HG03025 (cell line): ENCODE measurements at regions not wholly inside any gene's neighbourhood (a gene's known extent, or its start where the extent isn't known, plus 50 kb on each side); places are given as distances from the start of the nearest gene placed in this dataset.
"Not testable (repeated sequence)": the region's sequence is repeated elsewhere in the genome, so short reads cannot be mapped to it uniquely, and the experiment has no call there.

ENCODE experiments used
- ATAC-seq: cut with Tn5 transposase; IDR thresholded peaks from one replicate; pipeline ENCODE4 v1.9.1; 2021; ENCODE audit warnings: mild to moderate bottlenecking, moderate library complexity; ENCODE audit not compliant: unreplicated experiment, low FRiP score

DNA sequence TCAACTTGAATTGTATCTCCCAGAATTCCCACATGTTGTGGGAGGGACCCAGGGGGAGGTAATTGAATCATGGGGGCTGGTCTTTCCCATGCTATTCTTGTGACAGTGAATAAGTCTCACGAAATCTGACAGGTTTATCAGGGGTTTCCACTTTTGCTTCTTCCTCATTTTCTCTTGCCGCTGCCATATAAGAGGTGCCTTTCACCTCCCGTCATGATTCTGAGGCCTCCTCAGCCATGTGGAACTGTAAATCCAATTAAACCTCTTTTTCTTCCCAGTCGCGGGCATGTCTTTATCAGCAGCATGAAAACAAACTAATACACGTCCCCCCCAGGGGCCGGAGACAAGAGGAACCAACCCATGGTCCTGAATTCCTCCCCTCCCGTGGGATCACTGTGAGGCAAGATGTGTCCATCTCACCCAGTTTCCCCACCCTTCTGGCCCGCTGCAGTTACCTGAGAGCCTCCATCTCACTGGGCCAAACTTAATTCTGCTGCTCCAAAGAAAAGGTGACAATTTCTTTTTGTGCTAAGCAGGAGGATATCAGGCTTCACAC lies 354.0 kb upstream of the JARID2 start:
- not testable (repeated sequence) for ATAC-seq

DNA sequence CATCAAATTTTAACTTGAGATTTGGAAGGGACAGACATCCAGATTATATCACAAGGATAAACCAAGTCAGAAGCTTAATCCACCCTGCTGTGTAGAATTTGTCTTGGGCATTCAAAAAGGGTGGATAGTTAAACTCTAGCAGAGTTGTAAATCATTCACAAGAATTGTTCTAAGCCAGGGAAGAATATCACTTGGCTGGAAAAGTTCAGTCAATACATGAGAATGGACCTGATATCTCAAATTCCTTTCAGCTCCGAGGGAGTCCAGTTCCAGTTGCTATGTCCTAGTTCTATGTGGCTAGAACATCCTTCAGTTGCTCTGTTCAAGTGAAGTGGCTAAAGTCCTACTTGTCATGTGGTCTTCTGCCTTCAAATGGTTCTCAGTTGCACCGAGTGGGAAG lies 351.8 kb upstream of the JARID2 start:
- no peak for ATAC-seq

GRCh38 chr6:14896475-14896874 lies 349.4 kb upstream of the JARID2 start:
- no peak for ATAC-seq

- ATAC-seq = no peak
These were observed 348.0 kb upstream of the JARID2 start for GRCh38 chr6:14897831-14898230.

GRCh38 chr6:14899441-14899840 lies 346.4 kb upstream of the JARID2 start:
- ATAC-seq = not testable (repeated sequence)

DNA sequence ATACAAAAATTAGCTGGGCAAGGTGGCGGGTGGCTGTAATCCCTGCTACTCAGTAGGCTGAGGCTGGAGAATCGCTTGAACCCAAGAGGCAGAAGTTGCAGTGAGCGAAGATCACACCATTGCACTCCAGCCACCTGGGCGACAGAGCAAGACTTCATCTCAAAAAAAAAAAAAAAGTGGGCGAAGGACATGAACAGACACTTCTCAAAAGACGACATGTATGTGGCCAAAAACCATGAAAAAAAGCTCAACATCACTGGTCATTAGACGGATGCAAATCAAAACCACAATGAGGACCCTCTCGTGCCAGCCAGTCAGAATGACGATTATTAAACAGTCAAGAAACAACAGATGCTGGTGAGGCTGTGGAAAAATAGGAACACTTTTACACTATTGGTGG lies 344.9 kb upstream of the JARID2 start:
- ATAC-seq = no peak

DNA sequence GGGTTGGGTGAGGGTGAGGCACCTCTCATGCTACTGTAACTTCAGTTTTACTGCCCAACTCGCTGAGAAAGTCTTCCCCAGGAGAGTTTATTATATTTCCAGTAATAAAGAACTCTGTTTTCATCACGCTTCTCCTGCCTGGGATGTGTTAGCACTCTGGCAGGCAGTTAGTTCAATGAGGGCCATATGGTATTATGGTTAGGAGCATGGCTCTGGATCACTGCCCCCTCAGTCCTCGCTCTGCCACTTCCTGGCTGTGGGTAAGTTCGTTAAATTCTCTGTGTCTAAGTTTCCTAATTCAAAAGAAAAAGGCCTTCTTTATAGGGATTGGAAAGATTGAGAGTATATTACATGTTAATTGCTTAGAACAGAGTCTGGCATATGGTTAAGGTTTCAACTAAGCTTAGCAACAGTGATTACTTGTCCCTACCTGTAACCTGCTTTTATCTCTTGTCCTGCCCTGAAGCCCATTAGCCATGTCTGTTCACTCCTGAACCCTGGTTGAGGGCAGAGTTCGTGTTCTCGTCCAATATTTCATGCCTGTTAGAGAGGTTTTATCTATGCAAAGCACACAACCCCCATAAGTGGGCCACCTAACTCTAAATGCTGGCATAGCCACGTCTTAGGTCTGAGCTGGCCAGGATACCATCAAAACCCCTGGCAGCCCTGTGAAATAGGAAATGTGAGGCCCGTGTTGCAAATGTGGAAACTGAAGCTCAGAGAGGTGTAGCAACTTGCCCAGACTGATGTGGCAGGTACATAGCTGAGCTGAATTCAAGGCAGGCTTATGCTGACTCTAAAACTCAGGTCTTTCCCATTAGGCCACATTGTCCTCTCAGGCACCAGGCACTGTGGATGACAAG lies 342.5 kb upstream of the JARID2 start:
- no peak for ATAC-seq

DNA sequence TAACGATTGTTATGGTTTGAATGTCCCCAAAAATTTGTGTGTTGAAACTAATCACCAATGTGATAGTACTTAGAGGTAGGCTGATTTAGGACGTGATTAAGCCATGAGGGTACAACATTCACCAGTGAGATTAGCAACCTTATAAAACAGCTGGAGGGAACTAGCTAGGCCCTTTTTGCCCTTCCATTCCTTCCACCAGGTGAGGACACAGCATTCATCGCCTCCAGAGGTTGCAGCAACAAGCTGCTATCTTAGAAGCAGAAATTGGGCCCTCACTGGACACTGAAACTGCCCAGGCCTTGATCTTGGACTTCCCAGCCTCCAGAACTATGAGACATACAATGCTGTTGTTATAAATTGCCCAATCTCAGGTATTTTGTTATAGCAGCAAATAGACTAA lies 340.7 kb upstream of the JARID2 start:
- ATAC-seq = no peak

DNA sequence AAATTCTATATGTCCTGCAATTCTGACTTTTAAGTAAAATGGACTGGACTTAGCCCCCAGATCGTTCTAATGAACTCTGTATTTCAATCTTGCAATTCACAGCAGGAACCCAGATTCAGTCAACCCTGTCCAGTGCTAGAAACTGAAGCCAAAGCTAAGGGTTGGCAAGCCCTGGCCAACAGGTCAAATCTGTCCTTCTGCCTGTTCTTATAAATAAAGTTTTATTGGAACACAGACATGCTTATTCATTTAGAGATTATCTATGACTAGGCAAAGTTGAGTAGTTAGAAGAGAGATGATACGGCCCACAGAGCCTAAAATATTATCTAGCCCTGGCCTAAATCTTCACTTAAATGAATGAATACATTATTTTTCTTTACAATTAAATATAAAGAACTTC lies 339.2 kb upstream of the JARID2 start:
- no peak for ATAC-seq

DNA sequence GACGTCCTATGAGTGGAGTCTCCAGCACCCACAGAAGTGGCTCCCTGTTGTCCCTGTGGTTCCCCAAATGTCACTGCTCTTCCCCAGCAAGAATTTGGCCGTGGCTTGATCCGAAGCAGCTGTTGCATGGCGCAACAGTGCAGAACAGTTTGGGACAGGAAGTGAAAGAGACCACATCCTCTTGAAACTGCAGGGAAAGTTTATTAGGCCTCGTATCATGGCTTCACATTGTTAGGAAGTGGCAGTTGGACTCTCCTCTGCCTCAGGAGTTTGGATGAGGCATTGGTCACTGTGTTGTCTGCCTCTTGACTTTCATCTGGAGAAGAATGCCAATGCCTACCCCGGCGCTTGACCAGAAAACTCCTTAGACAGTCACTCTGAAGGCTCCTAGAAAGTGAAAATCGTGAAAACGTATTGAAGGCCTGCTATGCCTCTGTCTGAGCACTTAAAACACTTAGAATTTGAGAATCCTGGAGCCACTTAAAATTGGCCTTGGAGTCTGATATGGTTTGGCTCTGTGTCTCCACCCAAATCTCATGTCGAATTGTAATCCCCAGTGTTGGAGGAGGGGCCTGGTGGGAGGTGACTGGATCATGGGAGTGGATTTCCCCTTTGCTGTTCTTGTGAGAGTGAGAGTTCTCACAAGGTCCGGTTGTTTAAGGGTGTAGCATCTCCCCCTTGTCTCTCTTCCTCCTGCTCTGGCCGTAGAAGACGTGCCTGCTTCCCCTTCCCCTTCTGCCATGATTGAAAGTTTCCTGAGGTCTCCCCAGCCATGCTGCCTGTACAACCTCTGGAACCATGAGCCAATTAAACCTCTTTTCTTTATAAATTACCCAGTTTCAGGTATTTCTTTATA lies 334.9 kb upstream of the JARID2 start:
- no peak for ATAC-seq

- ATAC-seq = no peak
These were observed 333.6 kb upstream of the JARID2 start for GRCh38 chr6:14912226-14912625.

DNA sequence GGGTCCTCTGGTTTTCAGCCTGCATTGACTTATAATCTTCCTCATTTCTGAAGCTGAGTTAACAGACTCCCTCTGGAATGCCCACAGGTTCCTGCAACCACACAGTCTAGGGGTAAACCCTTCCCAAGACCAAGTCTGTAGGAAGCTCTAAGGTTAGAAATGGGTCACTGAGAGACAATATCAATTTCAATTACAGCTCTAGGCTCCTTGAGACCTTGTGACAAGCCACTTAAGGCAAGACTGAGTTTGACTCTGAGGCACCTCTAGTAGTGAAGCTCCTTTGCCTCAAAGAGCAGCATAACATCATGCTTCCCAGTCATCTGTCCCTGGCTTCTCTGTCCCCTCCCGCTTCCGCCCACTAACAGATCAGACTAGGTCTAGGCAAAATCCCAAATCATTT lies 333.2 kb upstream of the JARID2 start:
- no peak for ATAC-seq

DNA sequence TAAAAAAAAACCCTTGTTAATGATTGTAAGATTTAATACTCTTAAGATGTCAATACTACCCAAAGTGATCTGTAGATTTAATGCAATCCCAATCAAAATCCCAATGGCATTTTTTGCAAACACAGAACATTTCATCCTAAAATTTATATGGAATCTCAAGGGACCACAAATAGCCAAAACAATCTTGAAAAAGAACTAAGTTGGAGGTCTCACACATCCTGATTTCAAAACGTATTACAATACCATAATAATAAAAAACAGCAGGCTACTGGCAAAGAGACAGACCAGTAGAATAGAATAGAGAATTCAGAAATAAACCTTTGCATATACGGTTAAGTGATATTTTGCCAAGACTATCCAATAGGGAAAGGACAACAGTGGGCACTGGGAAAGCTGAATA lies 331.9 kb upstream of the JARID2 start:
- ATAC-seq = no peak

GRCh38 chr6:14915888-14916832 lies 329.7 kb upstream of the JARID2 start:
- no peak for ATAC-seq

- ATAC-seq = no peak
These were observed 328.6 kb upstream of the JARID2 start for GRCh38 chr6:14917109-14917910.

DNA sequence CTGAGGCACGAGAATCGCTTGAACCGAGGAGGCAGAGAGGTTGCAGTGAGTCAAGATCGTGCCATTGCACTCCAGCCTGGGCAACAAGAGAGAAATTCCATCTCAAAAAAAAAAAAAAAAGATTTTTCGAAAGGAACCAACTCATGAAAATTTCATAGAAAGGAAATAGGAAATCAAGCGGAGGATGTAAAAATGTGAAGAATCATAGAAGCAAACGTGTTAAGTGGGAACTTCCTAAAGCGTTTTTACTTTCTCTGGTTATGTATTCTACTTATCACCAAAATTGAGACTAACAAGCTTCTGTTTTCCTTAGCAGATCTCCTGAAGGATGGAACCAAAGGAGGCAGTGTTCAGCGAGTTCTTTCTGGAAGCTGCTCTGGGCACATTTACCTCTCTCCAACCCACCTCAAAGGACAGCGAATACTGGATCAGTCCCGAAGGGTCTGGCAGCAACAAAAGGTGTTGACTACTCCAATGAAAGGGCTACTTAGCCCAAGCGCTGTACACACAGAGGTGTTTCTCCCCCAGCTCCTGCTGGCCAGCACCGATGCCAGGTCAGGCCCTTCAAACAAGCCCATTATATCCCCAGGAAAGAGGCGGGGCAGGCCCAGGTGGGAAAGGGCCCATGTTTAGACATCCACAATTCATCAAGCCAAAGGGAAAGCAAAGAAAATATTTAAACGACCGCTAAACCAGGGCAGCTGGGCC lies 327.5 kb upstream of the JARID2 start:
- no peak for ATAC-seq

- no peak for ATAC-seq
These were observed 326.7 kb upstream of the JARID2 start for GRCh38 chr6:14919038-14919670.

DNA sequence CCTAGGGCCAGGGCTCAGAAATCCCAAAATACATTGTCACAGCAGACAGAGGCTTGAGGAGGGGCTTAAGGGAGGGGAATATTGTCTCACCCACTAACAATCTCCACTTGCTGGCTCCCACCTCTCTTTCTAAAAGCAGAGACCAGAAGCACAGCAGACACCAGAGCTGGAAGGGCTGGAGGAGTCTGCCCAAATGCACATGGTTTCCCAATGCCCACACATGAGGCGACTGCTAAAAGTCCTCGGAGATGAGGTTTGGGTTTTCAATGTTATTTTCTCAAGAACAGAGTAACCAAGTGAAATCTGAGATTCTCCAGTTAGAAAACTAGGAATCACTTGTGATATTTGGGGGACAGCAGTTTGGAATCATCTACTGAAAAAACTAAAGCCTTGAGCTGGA lies 325.6 kb upstream of the JARID2 start:
- ATAC-seq = no peak
